Fibroblast of pulmonary artery (primary cell): ENCODE measurements at regions not wholly inside any gene's neighbourhood (a gene's known extent, or its start where the extent isn't known, plus 50 kb on each side); places are given as distances from the start of the nearest gene placed in this dataset.

Experiments
- DNase-seq: peaks from one replicate; pipeline ENCODE4 v3.0.0-alpha.2; 2010; ENCODE audit warnings: low read depth
- H3K4me3 ChIP-seq: replicated peaks from 2 replicates; pipeline ENCODE4 v1.5.1; 2011; ENCODE audit warnings: low read depth, mild to moderate bottlenecking, control low read depth, low read length, moderate library complexity
- TF ChIP-seq, protein P1 (sequence below): IDR thresholded peaks from 2 replicates; pipeline ENCODE4 v1.5.1; 2011; ENCODE audit warnings: mild to moderate bottlenecking, control low read depth, low read length, inconsistent platforms; ENCODE audit errors: missing control alignments

- H3K4me3 ChIP-seq, result no peak overlapping the region
- DNase-seq, result no peak
- TF ChIP-seq, protein P1, sequence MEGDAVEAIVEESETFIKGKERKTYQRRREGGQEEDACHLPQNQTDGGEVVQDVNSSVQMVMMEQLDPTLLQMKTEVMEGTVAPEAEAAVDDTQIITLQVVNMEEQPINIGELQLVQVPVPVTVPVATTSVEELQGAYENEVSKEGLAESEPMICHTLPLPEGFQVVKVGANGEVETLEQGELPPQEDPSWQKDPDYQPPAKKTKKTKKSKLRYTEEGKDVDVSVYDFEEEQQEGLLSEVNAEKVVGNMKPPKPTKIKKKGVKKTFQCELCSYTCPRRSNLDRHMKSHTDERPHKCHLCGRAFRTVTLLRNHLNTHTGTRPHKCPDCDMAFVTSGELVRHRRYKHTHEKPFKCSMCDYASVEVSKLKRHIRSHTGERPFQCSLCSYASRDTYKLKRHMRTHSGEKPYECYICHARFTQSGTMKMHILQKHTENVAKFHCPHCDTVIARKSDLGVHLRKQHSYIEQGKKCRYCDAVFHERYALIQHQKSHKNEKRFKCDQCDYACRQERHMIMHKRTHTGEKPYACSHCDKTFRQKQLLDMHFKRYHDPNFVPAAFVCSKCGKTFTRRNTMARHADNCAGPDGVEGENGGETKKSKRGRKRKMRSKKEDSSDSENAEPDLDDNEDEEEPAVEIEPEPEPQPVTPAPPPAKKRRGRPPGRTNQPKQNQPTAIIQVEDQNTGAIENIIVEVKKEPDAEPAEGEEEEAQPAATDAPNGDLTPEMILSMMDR, result no peak
These were observed 206.5 kb upstream of the EEA1 start for GRCh38 chr12:93135286-93136239.

- TF ChIP-seq, protein P1, result no peak
- no peak for DNase-seq
- no peak overlapping the region for H3K4me3 ChIP-seq
These were observed 207.4 kb upstream of the EEA1 start for GRCh38 chr12:93136253-93137055.

GRCh38 chr12:93137656-93138612, 208.8 kb upstream of the EEA1 start:
- DNase-seq, result peak; percentile 60
- TF ChIP-seq, protein P1, result no peak
- no peak overlapping the region for H3K4me3 ChIP-seq

DNA sequence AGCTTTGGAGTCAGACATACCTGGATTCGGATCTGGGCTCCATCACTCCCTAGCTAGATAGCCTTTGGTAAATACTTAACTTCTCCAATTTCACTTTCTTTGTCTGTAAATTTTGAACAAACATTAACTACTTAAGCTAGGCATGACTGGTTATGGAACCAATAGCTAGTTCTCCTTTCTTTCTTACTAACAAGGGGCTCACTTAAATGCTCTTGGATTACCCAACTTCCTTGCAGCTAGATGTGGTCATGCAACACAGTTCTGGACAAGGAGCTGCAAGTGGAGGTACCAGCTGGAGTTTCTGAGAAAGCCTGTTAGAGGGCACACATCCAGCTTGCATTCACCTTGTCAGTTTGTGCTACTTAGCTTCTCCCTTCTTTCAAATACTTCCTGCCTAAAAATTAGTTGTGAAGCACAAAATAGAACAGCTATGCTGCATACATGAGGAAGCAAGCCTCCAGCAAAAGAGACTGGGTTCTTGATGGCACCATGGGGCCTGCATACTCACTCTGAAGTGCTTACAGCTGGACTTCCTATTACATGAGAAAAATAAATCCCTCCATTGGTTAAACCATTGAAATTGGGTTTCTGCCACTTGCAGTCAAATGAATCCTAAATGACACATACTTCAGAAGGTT, 210.1 kb upstream of the EEA1 start:
- H3K4me3 ChIP-seq, result no peak overlapping the region

GRCh38 chr12:93140325-93140724, 211.2 kb upstream of the EEA1 start:
- H3K4me3 ChIP-seq, result no peak overlapping the region
- no peak for DNase-seq
- TF ChIP-seq, protein P1, result no peak

More for the DNA sequence above, 210.1 kb upstream of the EEA1 start:
- DNase-seq, result no peak
- TF ChIP-seq, protein P1, result no peak

- TF ChIP-seq, protein P1, result no peak
- no peak for DNase-seq
- no peak overlapping the region for H3K4me3 ChIP-seq
These were observed 211.7 kb upstream of the EEA1 start for GRCh38 chr12:93140801-93141200.
